BJ (cell line): ENCODE measurements at regions not wholly inside any gene's neighbourhood (a gene's known extent, or its start where the extent isn't known, plus 50 kb on each side); places are given as distances from the start of the nearest gene placed in this dataset.

ENCODE experiments used
- CTCF ChIA-PET: fragments of 350-600 bp; formaldehyde crosslinking; extraction: SDS; loops from one replicate; lab custom pipeline; 2021; ENCODE audit warnings: antibody characterized with exemption, inconsistent platforms; lab: Yijun Ruan, JAX
- POLR2A ChIA-PET: fragments of 300-600 bp; sonication (Branson Sonifier 250); formaldehyde crosslinking; extraction: SDS; loops from one replicate; lab custom pipeline; 2021; ENCODE audit warnings: antibody characterized with exemption; lab: Charles Lee
- DNase-seq: peaks from one replicate; pipeline ENCODE4 v3.0.0-alpha.2; 2011; ENCODE audit warnings: low read depth
- H3K27me3 ChIP-seq: 2 replicates; pipeline ENCODE4 v1.6.0; 2011; ENCODE audit warnings: low read length; ENCODE audit not compliant: control insufficient read depth, insufficient read depth
- H3K36me3 ChIP-seq: 2 replicates; pipeline ENCODE4 v1.5.1; 2011; ENCODE audit warnings: low read length; ENCODE audit not compliant: control insufficient read depth, insufficient read depth
- H3K4me3 ChIP-seq: 2 replicates; pipeline ENCODE4 v1.5.1; 2011; ENCODE audit warnings: low read depth, mild to moderate bottlenecking, control low read depth, low read length
- TF ChIP-seq, protein P1 (sequence below): IDR thresholded peaks from 2 replicates; pipeline ENCODE4 v1.5.1; 2011; ENCODE audit warnings: low read depth, mild to moderate bottlenecking, control low read depth, inconsistent platforms, low read length, moderate library complexity; ENCODE audit not compliant: insufficient read depth

DNA sequence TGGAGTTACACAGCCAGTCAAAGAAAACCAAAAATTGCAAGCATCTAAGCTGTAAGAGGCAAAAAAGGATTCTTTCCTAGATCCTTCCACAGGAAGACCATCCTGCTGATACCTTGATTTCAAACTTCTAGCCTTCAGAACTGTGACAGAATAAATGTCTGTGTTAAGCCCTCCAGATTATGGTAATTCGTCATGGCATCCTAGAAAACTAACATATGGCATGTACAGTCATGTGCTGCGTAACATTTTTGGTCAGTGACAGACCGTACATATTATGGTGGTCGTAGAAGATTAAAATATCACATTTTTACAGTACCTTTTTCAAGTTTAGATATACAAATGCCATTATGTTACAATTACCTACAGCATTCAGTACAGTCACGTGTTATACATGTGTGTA lies 660.9 kb upstream of the LMO3 start:
- no peaks in the 10 kb centered on the region for H3K27me3 ChIP-seq
- no peaks in the 10 kb centered on the region for H3K36me3 ChIP-seq
- DNase-seq, result no peak
- TF ChIP-seq, protein P1, sequence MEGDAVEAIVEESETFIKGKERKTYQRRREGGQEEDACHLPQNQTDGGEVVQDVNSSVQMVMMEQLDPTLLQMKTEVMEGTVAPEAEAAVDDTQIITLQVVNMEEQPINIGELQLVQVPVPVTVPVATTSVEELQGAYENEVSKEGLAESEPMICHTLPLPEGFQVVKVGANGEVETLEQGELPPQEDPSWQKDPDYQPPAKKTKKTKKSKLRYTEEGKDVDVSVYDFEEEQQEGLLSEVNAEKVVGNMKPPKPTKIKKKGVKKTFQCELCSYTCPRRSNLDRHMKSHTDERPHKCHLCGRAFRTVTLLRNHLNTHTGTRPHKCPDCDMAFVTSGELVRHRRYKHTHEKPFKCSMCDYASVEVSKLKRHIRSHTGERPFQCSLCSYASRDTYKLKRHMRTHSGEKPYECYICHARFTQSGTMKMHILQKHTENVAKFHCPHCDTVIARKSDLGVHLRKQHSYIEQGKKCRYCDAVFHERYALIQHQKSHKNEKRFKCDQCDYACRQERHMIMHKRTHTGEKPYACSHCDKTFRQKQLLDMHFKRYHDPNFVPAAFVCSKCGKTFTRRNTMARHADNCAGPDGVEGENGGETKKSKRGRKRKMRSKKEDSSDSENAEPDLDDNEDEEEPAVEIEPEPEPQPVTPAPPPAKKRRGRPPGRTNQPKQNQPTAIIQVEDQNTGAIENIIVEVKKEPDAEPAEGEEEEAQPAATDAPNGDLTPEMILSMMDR, result no peak
- ChIA-PET CTCF (no interaction called here), POLR2A (no interaction called here)
- no peak overlapping the region for H3K4me3 ChIP-seq

GRCh38 chr12:17264603-17265002 lies 658.6 kb upstream of the LMO3 start:
- ChIA-PET POLR2A (no interaction called here), CTCF (no interaction called here)
- TF ChIP-seq, protein P1, result no peak
- no peak for DNase-seq
- no peaks in the 10 kb centered on the region for H3K36me3 ChIP-seq
- no peak overlapping the region for H3K4me3 ChIP-seq
- no peaks in the 10 kb centered on the region for H3K27me3 ChIP-seq

DNA sequence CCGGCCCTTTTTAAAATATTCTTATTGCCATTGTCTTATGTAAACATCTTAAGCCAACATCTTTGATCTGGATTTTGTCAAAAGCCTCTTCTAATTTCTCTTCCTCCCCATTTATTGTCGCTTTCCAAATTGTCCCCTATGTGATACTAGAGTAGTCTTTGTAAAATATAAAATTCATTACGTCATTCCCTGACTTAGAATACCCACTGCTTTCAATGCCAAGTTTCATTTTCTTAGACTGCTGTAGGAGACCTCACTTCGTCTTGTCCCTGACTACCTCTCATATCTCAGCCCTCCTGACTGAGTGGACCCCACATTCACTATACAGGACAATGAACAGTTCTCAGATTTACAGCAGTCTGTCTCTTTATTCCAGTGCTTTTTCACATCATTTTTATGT lies 633.9 kb upstream of the LMO3 start:
- DNase-seq, result no peak
- ChIA-PET CTCF (no interaction called here), POLR2A (no interaction called here)
- Histone ChIP-seq H3K4me3 (no peak overlapping the region), H3K36me3 (no peaks in the 10 kb centered on the region), H3K27me3 (no peaks in the 10 kb centered on the region)
- TF ChIP-seq, protein P1, result no peak

GRCh38 chr12:17235996-17236395 lies 630.0 kb upstream of the LMO3 start:
- H3K36me3 ChIP-seq, result no peaks in the 10 kb centered on the region
- ChIA-PET CTCF (no interaction called here), POLR2A (no interaction called here)
- H3K4me3 ChIP-seq, result no peak overlapping the region
- DNase-seq, result no peak
- H3K27me3 ChIP-seq, result no peaks in the 10 kb centered on the region
- TF ChIP-seq, protein P1, result no peak

DNA sequence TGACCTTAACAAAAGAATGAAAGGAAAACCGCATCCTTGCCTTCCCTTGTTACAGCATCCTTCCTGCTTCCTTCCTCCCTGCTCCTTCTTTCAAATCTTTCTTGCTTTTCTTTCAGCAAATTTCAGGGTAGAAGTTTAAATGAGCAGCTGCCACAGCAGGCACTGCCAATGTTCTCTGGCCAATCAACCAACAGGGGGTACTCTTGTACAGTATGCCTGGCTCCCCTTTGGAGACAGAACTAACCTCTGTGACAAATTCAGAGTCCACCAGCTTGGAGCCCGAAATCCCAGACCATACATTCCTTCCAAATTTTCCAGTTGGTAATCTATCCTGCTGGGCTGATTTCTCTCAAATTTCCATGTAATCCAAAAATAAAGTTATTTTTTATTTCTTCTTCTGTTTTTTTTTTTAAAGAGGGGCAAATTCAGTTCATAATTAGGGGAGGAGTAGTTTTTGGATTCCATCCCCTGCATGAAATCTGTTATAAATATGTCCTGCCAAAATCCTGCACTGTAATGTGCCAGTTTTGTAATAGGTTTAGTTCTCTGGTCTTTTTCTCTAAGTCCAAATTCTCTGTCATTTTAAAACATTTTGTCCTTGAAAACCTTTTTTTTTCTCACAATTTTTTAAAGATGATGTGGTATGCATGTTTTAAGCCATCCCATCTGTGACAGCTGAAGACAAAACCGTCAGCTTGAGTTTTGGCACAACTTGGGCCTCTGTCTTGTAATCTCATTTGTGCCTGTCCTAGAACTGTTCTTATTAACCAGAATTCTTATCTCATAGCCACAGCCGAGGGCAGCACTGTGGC lies 610.0 kb upstream of the LMO3 start:
- CTCF ChIA-PET, result no interaction called here
- POLR2A ChIA-PET, result no interaction called here
- DNase-seq, result no peak
- TF ChIP-seq, protein P1, result no peak
- no peaks in the 10 kb centered on the region for H3K27me3 ChIP-seq
- no peak overlapping the region for H3K4me3 ChIP-seq
- no peaks in the 10 kb centered on the region for H3K36me3 ChIP-seq
